Inferior parietal cortex (tissue), 1 donor: ENCODE measurements at regions not wholly inside any gene's neighbourhood (a gene's known extent, or its start where the extent isn't known, plus 50 kb on each side); places are given as distances from the start of the nearest gene placed in this dataset.
A peak's percentile ranks its signal among the peaks of the same experiment; 100 is the strongest.

Source experiments
- DNase-seq: peaks from one replicate; pipeline ENCODE4 v3.0.0-alpha.2; 2016; ENCODE audit errors: extremely low spot score

GRCh38 chr2:43086451-43087221 lies 139.8 kb downstream of the ZFP36L2 start:
- DNase-seq: no peak

GRCh38 chr2:43085929-43086328 lies 140.5 kb downstream of the ZFP36L2 start:
- DNase-seq: no peak

- DNase-seq: no peak
These were observed 140.9 kb downstream of the ZFP36L2 start for GRCh38 chr2:43085505-43085904.

GRCh38 chr2:43084699-43085091 lies 141.7 kb downstream of the ZFP36L2 start:
- DNase-seq: no peak

- DNase-seq: peak; percentile 32
These were observed 142.4 kb downstream of the ZFP36L2 start for GRCh38 chr2:43083710-43084698.

GRCh38 chr2:43082903-43083677 lies 143.3 kb downstream of the ZFP36L2 start:
- no peak for DNase-seq

GRCh38 chr2:43082111-43082894 lies 144.1 kb downstream of the ZFP36L2 start:
- no peak for DNase-seq

- DNase-seq: no peak
These were observed 145.2 kb downstream of the ZFP36L2 start for GRCh38 chr2:43081131-43081765.

GRCh38 chr2:43080571-43081021 lies 145.8 kb downstream of the ZFP36L2 start:
- no peak for DNase-seq

GRCh38 chr2:43078781-43079755 lies 147.3 kb downstream of the ZFP36L2 start:
- DNase-seq: no peak

- DNase-seq: no peak
These were observed 148.1 kb downstream of the ZFP36L2 start for GRCh38 chr2:43078301-43078700.

GRCh38 chr2:43077876-43078275 lies 148.5 kb downstream of the ZFP36L2 start:
- no peak for DNase-seq

GRCh38 chr2:43076676-43077075 lies 149.7 kb downstream of the ZFP36L2 start:
- DNase-seq: no peak

- no peak for DNase-seq
These were observed 150.4 kb downstream of the ZFP36L2 start for GRCh38 chr2:43075811-43076585.

- DNase-seq: no peak
These were observed 151.3 kb downstream of the ZFP36L2 start for GRCh38 chr2:43075054-43075593.

GRCh38 chr2:43074592-43075053 lies 151.8 kb downstream of the ZFP36L2 start:
- no peak for DNase-seq

GRCh38 chr2:43074052-43074451 lies 152.4 kb downstream of the ZFP36L2 start:
- DNase-seq: no peak

GRCh38 chr2:43073401-43073825 lies 153.0 kb downstream of the ZFP36L2 start:
- DNase-seq: no peak
